ENCODE measurements at regions not wholly inside any gene's neighbourhood (a gene's known extent, or its start where the extent isn't known, plus 50 kb on each side); places are given as distances from the start of the nearest gene placed in this dataset.

DNA sequence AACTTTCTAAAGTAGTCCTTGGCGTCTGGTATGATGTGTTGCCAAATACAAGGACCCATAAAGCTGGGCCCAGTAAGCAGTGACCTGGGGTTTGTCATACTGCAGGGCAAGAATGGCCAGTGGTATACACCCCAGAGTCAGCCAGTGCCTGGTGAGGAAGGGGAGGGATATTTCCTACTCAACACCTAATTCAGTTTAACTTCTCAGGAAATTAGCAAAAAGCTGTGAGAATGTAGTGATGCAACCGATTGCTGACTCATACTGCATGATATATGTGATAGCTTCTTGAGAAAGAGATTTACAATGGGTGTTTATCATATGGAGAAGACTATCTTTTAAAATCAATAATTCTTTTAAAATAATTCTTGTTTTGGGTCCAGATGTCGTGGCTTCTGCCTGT is 889.3 kb upstream of the CELF2 start:
- TF ChIP-seq, protein P1, sequence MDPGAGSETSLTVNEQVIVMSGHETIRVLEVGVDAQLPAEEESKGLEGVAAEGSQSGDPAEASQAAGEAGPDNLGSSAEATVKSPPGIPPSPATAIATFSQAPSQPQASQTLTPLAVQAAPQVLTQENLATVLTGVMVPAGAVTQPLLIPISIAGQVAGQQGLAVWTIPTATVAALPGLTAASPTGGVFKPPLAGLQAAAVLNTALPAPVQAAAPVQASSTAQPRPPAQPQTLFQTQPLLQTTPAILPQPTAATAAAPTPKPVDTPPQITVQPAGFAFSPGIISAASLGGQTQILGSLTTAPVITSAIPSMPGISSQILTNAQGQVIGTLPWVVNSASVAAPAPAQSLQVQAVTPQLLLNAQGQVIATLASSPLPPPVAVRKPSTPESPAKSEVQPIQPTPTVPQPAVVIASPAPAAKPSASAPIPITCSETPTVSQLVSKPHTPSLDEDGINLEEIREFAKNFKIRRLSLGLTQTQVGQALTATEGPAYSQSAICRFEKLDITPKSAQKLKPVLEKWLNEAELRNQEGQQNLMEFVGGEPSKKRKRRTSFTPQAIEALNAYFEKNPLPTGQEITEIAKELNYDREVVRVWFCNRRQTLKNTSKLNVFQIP (CRISPR knock-in tag; IDR thresholded peaks at IDR 0.05; ENCODE audit: borderline replicate concordance, low read depth): no peak
- TF ChIP-seq ESRRG (CRISPR knock-in tag; IDR thresholded peaks at IDR 0.05) (no peak), RARB (CRISPR knock-in tag; IDR thresholded peaks at IDR 0.05) (no peak), ZFP3 (CRISPR knock-in tag; IDR thresholded peaks at IDR 0.05) (no peak), PATZ1 (CRISPR knock-in tag; IDR thresholded peaks at IDR 0.05; ENCODE audit: borderline replicate concordance) (no peak), ZC3H10 (CRISPR knock-in tag; IDR thresholded peaks at IDR 0.05) (no peak), TSHZ2 (CRISPR knock-in tag; IDR thresholded peaks at IDR 0.05) (no peak), ZNF70 (CRISPR knock-in tag; IDR thresholded peaks at IDR 0.05) (no peak), TCF4 (CRISPR knock-in tag; IDR thresholded peaks at IDR 0.05; ENCODE audit: borderline replicate concordance) (no peak), SNAI2 (CRISPR knock-in tag; IDR thresholded peaks at IDR 0.05) (no peak), PPARA (CRISPR knock-in tag; IDR thresholded peaks at IDR 0.05; ENCODE audit: borderline replicate concordance) (no peak), CSDC2 (CRISPR knock-in tag; IDR thresholded peaks at IDR 0.05) (no peak), ZNF8 (CRISPR knock-in tag; IDR thresholded peaks at IDR 0.05) (no peak)
- TF ChIP-seq, protein P2, sequence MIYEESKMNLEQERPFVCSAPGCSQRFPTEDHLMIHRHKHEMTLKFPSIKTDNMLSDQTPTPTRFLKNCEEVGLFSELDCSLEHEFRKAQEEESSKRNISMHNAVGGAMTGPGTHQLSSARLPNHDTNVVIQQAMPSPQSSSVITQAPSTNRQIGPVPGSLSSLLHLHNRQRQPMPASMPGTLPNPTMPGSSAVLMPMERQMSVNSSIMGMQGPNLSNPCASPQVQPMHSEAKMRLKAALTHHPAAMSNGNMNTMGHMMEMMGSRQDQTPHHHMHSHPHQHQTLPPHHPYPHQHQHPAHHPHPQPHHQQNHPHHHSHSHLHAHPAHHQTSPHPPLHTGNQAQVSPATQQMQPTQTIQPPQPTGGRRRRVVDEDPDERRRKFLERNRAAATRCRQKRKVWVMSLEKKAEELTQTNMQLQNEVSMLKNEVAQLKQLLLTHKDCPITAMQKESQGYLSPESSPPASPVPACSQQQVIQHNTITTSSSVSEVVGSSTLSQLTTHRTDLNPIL (CRISPR knock-in tag; IDR thresholded peaks at IDR 0.05; ENCODE audit: low read depth): no peak
